Neuron (in vitro differentiated cells): ENCODE measurements at regions not wholly inside any gene's neighbourhood (a gene's known extent, or its start where the extent isn't known, plus 50 kb on each side); places are given as distances from the start of the nearest gene placed in this dataset.

Experiments used
- H2AFZ ChIP-seq: one replicate; pipeline ENCODE4 v1.6.1; 2013; ENCODE audit warnings: low read depth, mild to moderate bottlenecking, inconsistent platforms, low read length, moderate library complexity
- H3K27me3 ChIP-seq: one replicate; pipeline ENCODE4 v1.6.1; 2013; ENCODE audit warnings: low read length; ENCODE audit not compliant: insufficient read depth
- H3K36me3 ChIP-seq: one replicate; pipeline ENCODE4 v1.6.1; 2013; ENCODE audit warnings: low read length; ENCODE audit not compliant: insufficient read depth
- H3K4me1 ChIP-seq: one replicate; pipeline ENCODE4 v1.6.1; 2013; ENCODE audit warnings: low read length; ENCODE audit not compliant: insufficient read depth
- H3K4me3 ChIP-seq: 2 replicates; pipeline ENCODE4 v1.5.1; 2013; ENCODE audit warnings: mild to moderate bottlenecking, low read length, moderate library complexity
- H3K9me3 ChIP-seq: one replicate; pipeline ENCODE4 v1.6.1; 2013; ENCODE audit warnings: low read length

- Histone ChIP-seq H2AFZ (no peak overlapping the region), H3K4me1 (no peaks in the 10 kb centered on the region), H3K4me3 (no peak overlapping the region), H3K27me3 (no peaks in the 10 kb centered on the region), H3K36me3 (no peaks in the 10 kb centered on the region), H3K9me3 (no peaks in the 10 kb centered on the region)
These were observed 547.5 kb upstream of the NRXN1 start for GRCh38 chr2:51579412-51579811.

DNA sequence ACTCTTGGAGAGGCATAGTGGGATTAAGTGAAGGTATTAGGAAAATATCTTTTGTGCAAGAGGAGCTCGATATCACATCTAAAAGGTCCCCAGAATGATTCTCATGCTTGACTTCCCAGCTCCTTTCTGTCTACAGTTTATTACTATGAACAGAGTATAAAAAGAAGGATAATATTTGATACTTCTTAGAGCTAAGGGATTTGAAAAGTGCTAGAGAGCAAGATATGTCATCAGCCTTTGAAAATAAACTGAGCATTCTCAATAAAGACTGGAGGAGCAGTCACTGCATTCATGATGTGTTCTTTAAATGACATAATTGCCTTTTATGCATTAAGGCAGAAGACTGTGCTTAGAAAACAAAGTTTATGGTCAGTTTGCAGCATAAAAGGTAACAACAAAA, 543.2 kb upstream of the NRXN1 start:
- Histone ChIP-seq H2AFZ (no peak overlapping the region), H3K27me3 (no peaks in the 10 kb centered on the region), H3K36me3 (no peaks in the 10 kb centered on the region), H3K4me3 (no peak overlapping the region), H3K4me1 (no peaks in the 10 kb centered on the region), H3K9me3 (no peaks in the 10 kb centered on the region)

DNA sequence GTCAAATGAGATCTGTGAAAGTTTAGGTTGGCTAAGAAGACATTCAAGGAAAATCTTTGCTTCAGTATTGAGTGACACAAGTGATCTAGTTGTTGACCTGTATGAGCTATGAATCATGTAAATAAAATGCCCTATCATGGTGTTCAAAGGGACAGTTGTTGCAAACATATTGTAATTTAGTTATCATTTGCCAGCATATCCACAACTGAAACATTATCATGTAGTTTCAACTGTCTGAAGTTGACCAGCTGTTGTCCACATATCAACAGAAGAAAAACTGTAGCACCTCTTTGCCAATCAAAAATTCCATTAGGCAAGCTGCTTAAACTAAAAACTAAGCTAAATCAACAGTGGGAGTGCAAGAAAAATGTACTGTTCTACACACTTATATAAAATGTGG, 527.1 kb upstream of the NRXN1 start:
- Histone ChIP-seq H3K4me3 (no peak overlapping the region), H3K27me3 (no peaks in the 10 kb centered on the region), H3K9me3 (no peaks in the 10 kb centered on the region), H3K4me1 (no peaks in the 10 kb centered on the region), H2AFZ (no peak overlapping the region), H3K36me3 (no peaks in the 10 kb centered on the region)

- H3K4me3 ChIP-seq, result no peak overlapping the region
- H3K9me3 ChIP-seq, result no peaks in the 10 kb centered on the region
- H2AFZ ChIP-seq, result no peak overlapping the region
- H3K27me3 ChIP-seq, result no peaks in the 10 kb centered on the region
- H3K4me1 ChIP-seq, result no peaks in the 10 kb centered on the region
- no peaks in the 10 kb centered on the region for H3K36me3 ChIP-seq
These were observed 521.5 kb upstream of the NRXN1 start for GRCh38 chr2:51553476-51553875.

- no peaks in the 10 kb centered on the region for H3K9me3 ChIP-seq
These were observed 503.8 kb upstream of the NRXN1 start for GRCh38 chr2:51535763-51536162.

DNA sequence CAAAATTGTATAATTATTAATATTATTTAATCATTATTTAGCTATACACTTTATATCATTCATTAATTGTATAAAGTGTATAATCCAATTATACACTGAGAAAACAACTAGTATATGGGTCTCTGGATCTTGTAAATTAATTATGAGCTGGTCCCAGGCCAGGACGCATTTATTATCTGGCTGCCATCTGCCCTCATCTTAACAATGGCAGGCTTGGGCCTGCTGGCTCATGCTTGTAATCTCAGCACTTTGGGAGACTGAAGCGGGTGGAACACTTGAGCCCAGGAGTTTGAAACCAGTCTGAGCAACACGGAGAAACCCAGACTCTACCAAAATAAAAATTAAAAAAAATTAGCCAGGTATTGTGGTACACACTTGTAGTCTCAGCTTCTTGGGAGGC, 502.2 kb upstream of the NRXN1 start:
- Histone ChIP-seq H3K4me3 (no peak overlapping the region), H3K27me3 (no peaks in the 10 kb centered on the region), H3K4me1 (no peaks in the 10 kb centered on the region), H2AFZ (no peak overlapping the region), H3K36me3 (no peaks in the 10 kb centered on the region), H3K9me3 (no peaks in the 10 kb centered on the region)

More at GRCh38 chr2:51535763-51536162, 503.8 kb upstream of the NRXN1 start:
- Histone ChIP-seq H2AFZ (no peak overlapping the region), H3K36me3 (no peaks in the 10 kb centered on the region), H3K4me3 (no peak overlapping the region), H3K4me1 (no peaks in the 10 kb centered on the region), H3K27me3 (no peaks in the 10 kb centered on the region)

DNA sequence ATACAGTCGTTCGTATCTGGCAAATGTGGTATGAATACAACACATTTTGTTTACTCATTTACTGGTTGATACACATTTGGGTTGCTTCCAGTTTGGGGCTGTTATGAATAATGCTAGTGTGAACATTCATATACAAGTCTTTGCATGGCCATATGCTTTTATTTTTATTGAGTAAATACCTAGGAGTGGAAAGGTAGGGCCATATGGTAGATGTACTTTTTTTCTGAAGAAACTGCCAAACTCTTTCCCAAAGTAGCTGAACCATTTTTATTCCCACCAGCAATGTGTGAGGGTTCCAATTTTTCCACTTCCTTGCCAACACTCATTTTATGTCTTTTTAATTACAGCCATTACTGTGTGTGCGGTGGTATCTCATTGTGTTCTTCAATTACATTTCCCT, 496.2 kb upstream of the NRXN1 start:
- H3K4me3 ChIP-seq, result no peak overlapping the region
- no peaks in the 10 kb centered on the region for H3K27me3 ChIP-seq
- no peaks in the 10 kb centered on the region for H3K9me3 ChIP-seq
- H2AFZ ChIP-seq, result no peak overlapping the region
- H3K36me3 ChIP-seq, result no peaks in the 10 kb centered on the region
- H3K4me1 ChIP-seq, result no peaks in the 10 kb centered on the region

DNA sequence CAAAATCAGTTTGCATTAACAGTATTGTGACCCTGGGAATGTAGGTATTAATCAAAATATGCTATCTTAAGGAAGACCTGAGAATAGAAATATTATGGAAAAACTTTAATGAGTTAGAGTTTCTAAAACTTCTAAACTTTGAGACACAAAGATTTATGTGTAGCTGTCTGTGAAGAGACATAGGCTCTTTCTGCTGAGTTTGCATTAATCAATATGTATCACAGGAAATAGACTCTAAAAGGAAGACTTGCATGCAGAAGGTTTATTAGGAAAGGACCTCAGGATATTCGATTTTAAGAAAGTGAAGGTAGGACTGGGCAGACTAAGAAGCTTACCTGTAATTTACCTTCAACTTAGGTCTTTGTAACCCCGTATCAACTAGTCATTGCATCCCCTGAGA, 494.8 kb upstream of the NRXN1 start:
- Histone ChIP-seq H3K27me3 (no peaks in the 10 kb centered on the region), H3K36me3 (no peaks in the 10 kb centered on the region), H3K4me3 (no peak overlapping the region), H3K4me1 (no peaks in the 10 kb centered on the region), H2AFZ (no peak overlapping the region), H3K9me3 (no peaks in the 10 kb centered on the region)

- no peaks in the 10 kb centered on the region for H3K27me3 ChIP-seq
- no peak overlapping the region for H3K4me3 ChIP-seq
- H3K36me3 ChIP-seq, result no peaks in the 10 kb centered on the region
- H3K4me1 ChIP-seq, result no peaks in the 10 kb centered on the region
- H3K9me3 ChIP-seq, result no peaks in the 10 kb centered on the region
- H2AFZ ChIP-seq, result no peak overlapping the region
These were observed 484.7 kb upstream of the NRXN1 start for GRCh38 chr2:51516667-51517066.

- Histone ChIP-seq H3K4me3 (no peak overlapping the region), H3K36me3 (no peaks in the 10 kb centered on the region), H2AFZ (no peak overlapping the region), H3K27me3 (no peaks in the 10 kb centered on the region), H3K4me1 (no peaks in the 10 kb centered on the region), H3K9me3 (no peaks in the 10 kb centered on the region)
These were observed 479.1 kb upstream of the NRXN1 start for GRCh38 chr2:51511002-51511401.

- Histone ChIP-seq H3K4me3 (no peak overlapping the region), H3K27me3 (no peaks in the 10 kb centered on the region), H3K9me3 (no peaks in the 10 kb centered on the region), H3K4me1 (no peaks in the 10 kb centered on the region), H2AFZ (no peak overlapping the region), H3K36me3 (no peaks in the 10 kb centered on the region)
These were observed 478.4 kb upstream of the NRXN1 start for GRCh38 chr2:51510303-51510702.

- Histone ChIP-seq H3K9me3 (no peaks in the 10 kb centered on the region), H3K27me3 (no peaks in the 10 kb centered on the region), H3K36me3 (no peaks in the 10 kb centered on the region), H2AFZ (no peak overlapping the region), H3K4me1 (no peaks in the 10 kb centered on the region), H3K4me3 (no peak overlapping the region)
These were observed 473.6 kb upstream of the NRXN1 start for GRCh38 chr2:51505533-51505932.

- H2AFZ ChIP-seq, result no peak overlapping the region
- no peaks in the 10 kb centered on the region for H3K36me3 ChIP-seq
- no peak overlapping the region for H3K4me3 ChIP-seq
- no peaks in the 10 kb centered on the region for H3K9me3 ChIP-seq
- no peaks in the 10 kb centered on the region for H3K4me1 ChIP-seq
- no peaks in the 10 kb centered on the region for H3K27me3 ChIP-seq
These were observed 458.8 kb upstream of the NRXN1 start for GRCh38 chr2:51490576-51491234.

- no peaks in the 10 kb centered on the region for H3K9me3 ChIP-seq
- no peak overlapping the region for H3K4me3 ChIP-seq
- no peaks in the 10 kb centered on the region for H3K27me3 ChIP-seq
- no peak overlapping the region for H2AFZ ChIP-seq
- no peaks in the 10 kb centered on the region for H3K4me1 ChIP-seq
- no peaks in the 10 kb centered on the region for H3K36me3 ChIP-seq
These were observed 452.7 kb upstream of the NRXN1 start for GRCh38 chr2:51484605-51485004.
